OCI-LY7 (cell line): ENCODE measurements at regions not wholly inside any gene's neighbourhood (a gene's known extent, or its start where the extent isn't known, plus 50 kb on each side); places are given as distances from the start of the nearest gene placed in this dataset.

Source experiments
- BruUV-seq: library from RNA; stranded (reverse); fragments of 400-500 nt; replicated peaks from 2 replicates; lab custom pipeline; 2021; lab: Mats Ljungman, UMichigan
- CTCF ChIA-PET: fragments of 300-600 bp; sonication (Branson Sonifier 250); formaldehyde crosslinking; loops from one replicate; lab custom pipeline; 2022; ENCODE audit warnings: antibody characterized with exemption; ENCODE audit not compliant: unreplicated experiment; lab: Charles Lee
- POLR2A ChIA-PET: fragments of 300-600 bp; sonication (Branson Sonifier 250); formaldehyde crosslinking; loops from one replicate; lab custom pipeline; 2022; ENCODE audit warnings: antibody characterized with exemption; lab: Charles Lee
- DNase-seq: peaks from one replicate; pipeline ENCODE4 v3.0.0-alpha.2; 2015; ENCODE audit warnings: low spot score
- H2AFZ ChIP-seq: fragments of 200-600 bp; sonication (generic), shearing (Covaris generic); 2 replicates; pipeline ENCODE4 v1.6.1; 2014; ENCODE audit warnings: mild to moderate bottlenecking, antibody characterized with exemption, low read length, moderate library complexity
- H3K27ac ChIP-seq: fragments of 200-600 bp; sonication (generic); 2 replicates; pipeline ENCODE4 v1.5.1; 2014; ENCODE audit warnings: mixed run types, low read depth, mild to moderate bottlenecking, moderate library complexity, low read length, inconsistent platforms; ENCODE audit not compliant: poor library complexity, severe bottlenecking
- H3K36me3 ChIP-seq: fragments of 200-600 bp; sonication (generic); 2 replicates; pipeline ENCODE4 v1.6.1; 2014; ENCODE audit warnings: mild to moderate bottlenecking, antibody characterized with exemption, low read length, moderate library complexity, mixed read lengths; ENCODE audit not compliant: insufficient read depth
- H3K4me1 ChIP-seq: fragments of 200-600 bp; sonication (generic); 2 replicates; pipeline ENCODE4 v1.5.1; 2014; ENCODE audit warnings: mild to moderate bottlenecking, low read length; ENCODE audit not compliant: insufficient read depth, poor library complexity, severe bottlenecking
- H3K4me2 ChIP-seq: fragments of 200-600 bp; sonication (generic); 2 replicates; pipeline ENCODE4 v1.6.1; 2014; ENCODE audit warnings: mild to moderate bottlenecking, low read length
- H3K4me3 ChIP-seq: fragments of 200-600 bp; sonication (generic); 2 replicates; pipeline ENCODE4 v1.5.1; 2014; ENCODE audit warnings: mild to moderate bottlenecking, low read depth, low read length; ENCODE audit not compliant: poor library complexity, severe bottlenecking
- H3K79me2 ChIP-seq: fragments of 200-600 bp; sonication (generic); 2 replicates; pipeline ENCODE4 v1.6.1; 2016; ENCODE audit warnings: low read depth, mild to moderate bottlenecking, low read length, moderate library complexity, mixed read lengths; ENCODE audit not compliant: insufficient read depth
- H3K9me2 ChIP-seq: fragments of 200-600 bp; sonication (generic); 2 replicates; pipeline ENCODE4 v1.6.1; 2016; ENCODE audit warnings: mild to moderate bottlenecking, low read length, mixed read lengths; ENCODE audit not compliant: insufficient read depth
- H3K9me3 ChIP-seq: fragments of 200-600 bp; sonication (generic); 2 replicates; pipeline ENCODE4 v1.6.1; 2014; ENCODE audit warnings: mild to moderate bottlenecking, mixed run types, low read length, mixed read lengths
- H4K20me1 ChIP-seq: fragments of 200-600 bp; sonication (generic); 2 replicates; pipeline ENCODE4 v1.6.1; 2014; ENCODE audit warnings: mild to moderate bottlenecking, antibody characterized with exemption, low read length, moderate library complexity, mixed read lengths; ENCODE audit not compliant: insufficient read depth
- EZH2phosphoT487 ChIP-seq: fragments of 200-600 bp; sonication (generic); IDR thresholded peaks from 2 replicates; pipeline ENCODE4 v1.6.1; 2018; ENCODE audit warnings: low read depth, borderline replicate concordance, mild to moderate bottlenecking, mixed run types, antibody characterized with exemption, low read length, moderate library complexity, mixed read lengths
- intact Hi-C: fragments of 100-400 bp; cut with micrococcal nuclease; formaldehyde crosslinking; loops from one replicate; pipeline ENCODE4 v1.10.0; 2022; ENCODE audit not compliant: unreplicated experiment
- TF ChIP-seq, protein P1 (sequence below): fragments of 200-600 bp; sonication (generic); conservative IDR thresholded peaks from 2 replicates; pipeline ENCODE4 v1.5.1; 2014; ENCODE audit warnings: mild to moderate bottlenecking, antibody characterized with exemption, low read length, moderate library complexity, mixed read lengths

DNA sequence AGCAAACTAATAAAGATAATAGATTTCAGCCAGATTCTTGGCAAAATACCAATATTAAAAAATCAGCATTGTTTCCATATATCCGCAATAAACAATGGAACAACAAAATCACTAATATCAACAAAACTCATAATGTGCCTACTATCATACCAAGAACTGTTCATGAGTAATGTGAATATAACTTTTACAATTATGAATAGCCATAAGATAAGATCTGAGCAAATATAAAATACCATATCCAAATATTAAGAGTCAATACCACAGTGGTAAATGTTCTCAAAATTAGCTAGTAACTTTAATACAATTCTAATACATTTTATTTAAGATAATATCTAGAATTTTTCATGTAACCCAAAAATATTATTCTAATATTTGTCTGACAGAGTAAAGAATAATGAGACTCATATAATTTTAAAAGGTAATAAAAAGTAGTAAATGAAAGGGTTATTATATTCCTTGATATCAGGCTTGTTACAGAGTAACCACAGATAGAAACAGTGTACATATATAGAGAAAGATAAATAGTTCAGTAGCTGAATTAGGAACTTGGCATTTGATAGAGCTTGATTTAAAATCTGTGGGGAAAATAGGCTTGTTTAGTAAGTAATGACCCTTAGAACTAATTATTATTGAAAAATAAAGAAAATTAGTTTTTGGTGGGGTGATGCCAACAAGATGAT is 2126.6 kb downstream of the MRPL39 start:
- Histone ChIP-seq H3K36me3 (no peaks in the 10 kb centered on the region), H3K4me1 (no peaks in the 10 kb centered on the region), H3K9me2 (no peaks in the 10 kb centered on the region), H2AFZ (no peak overlapping the region), H3K4me2 (no peak overlapping the region), H3K79me2 (no peaks in the 10 kb centered on the region), H4K20me1 (no peaks in the 10 kb centered on the region), H3K9me3 (peaks cover 22% of the 10 kb centered on the region; the same call in 1 of the 2 replicates), H3K4me3 (no peak overlapping the region), H3K27ac (no peak overlapping the region)
- TF ChIP-seq EZH2phosphoT487, result no peak
- TF ChIP-seq, protein P1, sequence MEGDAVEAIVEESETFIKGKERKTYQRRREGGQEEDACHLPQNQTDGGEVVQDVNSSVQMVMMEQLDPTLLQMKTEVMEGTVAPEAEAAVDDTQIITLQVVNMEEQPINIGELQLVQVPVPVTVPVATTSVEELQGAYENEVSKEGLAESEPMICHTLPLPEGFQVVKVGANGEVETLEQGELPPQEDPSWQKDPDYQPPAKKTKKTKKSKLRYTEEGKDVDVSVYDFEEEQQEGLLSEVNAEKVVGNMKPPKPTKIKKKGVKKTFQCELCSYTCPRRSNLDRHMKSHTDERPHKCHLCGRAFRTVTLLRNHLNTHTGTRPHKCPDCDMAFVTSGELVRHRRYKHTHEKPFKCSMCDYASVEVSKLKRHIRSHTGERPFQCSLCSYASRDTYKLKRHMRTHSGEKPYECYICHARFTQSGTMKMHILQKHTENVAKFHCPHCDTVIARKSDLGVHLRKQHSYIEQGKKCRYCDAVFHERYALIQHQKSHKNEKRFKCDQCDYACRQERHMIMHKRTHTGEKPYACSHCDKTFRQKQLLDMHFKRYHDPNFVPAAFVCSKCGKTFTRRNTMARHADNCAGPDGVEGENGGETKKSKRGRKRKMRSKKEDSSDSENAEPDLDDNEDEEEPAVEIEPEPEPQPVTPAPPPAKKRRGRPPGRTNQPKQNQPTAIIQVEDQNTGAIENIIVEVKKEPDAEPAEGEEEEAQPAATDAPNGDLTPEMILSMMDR, result no peak
- no peak for DNase-seq
- ChIA-PET CTCF (no interaction called here), POLR2A (interaction anchor here (0.5 to 1.2 kb wide), 3 partner anchors 13 to 922 kb away, joined by 3 to 4 read pairs (median 3); no protein-coding TSS in a partner anchor)
- intact Hi-C loops, result no loop called here
- BruUV-seq, result no TSS peak

DNA sequence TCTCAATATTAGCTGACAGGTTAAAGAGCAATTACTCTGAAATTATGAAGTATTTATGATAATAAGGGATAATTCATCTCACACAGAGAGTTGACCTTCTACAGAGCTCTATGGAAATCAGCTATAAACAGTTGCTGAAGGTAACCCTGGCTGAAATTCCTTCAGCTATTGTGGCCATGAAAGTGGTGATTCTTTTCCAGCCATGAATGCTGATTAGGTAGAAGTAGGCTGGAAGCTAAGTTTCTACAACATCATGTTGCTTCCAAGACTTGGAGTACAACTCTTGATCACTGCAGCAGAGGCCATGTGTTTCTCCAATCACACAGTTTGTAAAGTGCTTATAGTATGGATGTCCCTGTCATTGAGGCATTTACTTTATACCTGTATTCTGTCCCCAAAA is 2128.9 kb downstream of the MRPL39 start:
- BruUV-seq, result no TSS peak
- POLR2A ChIA-PET, result no interaction called here
- no peak overlapping the region for H3K27ac ChIP-seq
- CTCF ChIA-PET, result no interaction called here
- H2AFZ ChIP-seq, result no peak overlapping the region
- no peak for TF ChIP-seq EZH2phosphoT487
- TF ChIP-seq, protein P1, result no peak
- DNase-seq, result no peak
- H3K9me2 ChIP-seq, result no peaks in the 10 kb centered on the region
- H3K4me2 ChIP-seq, result no peak overlapping the region
- no peaks in the 10 kb centered on the region for H3K36me3 ChIP-seq
- no peaks in the 10 kb centered on the region for H3K79me2 ChIP-seq
- intact Hi-C loops, result no loop called here
- no peaks in the 10 kb centered on the region for H3K4me1 ChIP-seq
- H3K9me3 ChIP-seq, result peaks cover 36% of the 10 kb centered on the region; the same call in 1 of the 2 replicates
- no peaks in the 10 kb centered on the region for H4K20me1 ChIP-seq
- H3K4me3 ChIP-seq, result no peak overlapping the region
